HG03378 (cell line): ENCODE measurements at regions not wholly inside any gene's neighbourhood (a gene's known extent, or its start where the extent isn't known, plus 50 kb on each side); places are given as distances from the start of the nearest gene placed in this dataset.
"Not testable (repeated sequence)": the region's sequence is repeated elsewhere in the genome, so short reads cannot be mapped to it uniquely, and the experiment has no call there.

Source experiments
- ATAC-seq: cut with Tn5 transposase; IDR thresholded peaks from one replicate; pipeline ENCODE4 v1.9.1; 2021; ENCODE audit warnings: mild to moderate bottlenecking, moderate library complexity; ENCODE audit not compliant: unreplicated experiment

GRCh38 chr7:153912211-153912610 lies 140.0 kb upstream of the DPP6 start:
- no peak for ATAC-seq

DNA sequence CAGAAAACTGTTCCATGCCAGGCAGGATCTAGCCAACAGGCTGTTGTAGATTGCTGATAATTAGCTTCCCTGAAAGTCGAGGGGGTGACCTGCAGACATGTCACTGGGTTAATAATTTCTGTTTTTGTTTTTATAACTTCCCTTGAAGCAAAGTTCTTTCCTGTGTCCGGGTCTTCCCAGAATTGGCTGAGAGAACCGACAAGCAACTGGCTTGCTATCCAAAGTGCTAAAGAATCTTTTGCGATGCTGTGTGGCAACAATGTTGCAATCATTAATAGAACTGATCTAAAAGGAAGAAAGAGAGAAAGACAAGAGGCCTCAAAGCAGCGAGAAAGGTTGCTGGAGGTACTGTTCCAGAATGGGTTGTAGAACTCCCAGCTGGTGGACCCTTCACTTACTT lies 132.1 kb upstream of the DPP6 start:
- no peak for ATAC-seq

DNA sequence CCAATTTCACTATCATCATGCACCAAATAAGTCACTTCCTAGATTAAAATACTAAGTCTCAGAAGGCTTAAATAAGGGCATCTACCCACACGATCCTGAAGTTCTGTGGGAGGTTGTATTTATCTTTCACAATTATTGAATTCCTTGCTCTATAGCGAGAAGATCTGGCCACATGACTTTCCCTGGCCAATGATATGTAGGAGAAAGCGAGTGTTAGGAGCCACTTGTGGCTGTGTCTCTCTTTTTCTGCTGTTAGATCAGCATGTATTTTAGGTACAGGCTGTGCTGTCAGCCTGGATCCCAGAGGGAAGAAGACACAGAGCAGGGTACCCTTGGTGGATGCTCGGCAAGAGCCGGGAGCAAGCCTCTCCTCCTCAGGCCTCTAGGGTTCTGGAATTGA lies 131.3 kb upstream of the DPP6 start:
- no peak for ATAC-seq

DNA sequence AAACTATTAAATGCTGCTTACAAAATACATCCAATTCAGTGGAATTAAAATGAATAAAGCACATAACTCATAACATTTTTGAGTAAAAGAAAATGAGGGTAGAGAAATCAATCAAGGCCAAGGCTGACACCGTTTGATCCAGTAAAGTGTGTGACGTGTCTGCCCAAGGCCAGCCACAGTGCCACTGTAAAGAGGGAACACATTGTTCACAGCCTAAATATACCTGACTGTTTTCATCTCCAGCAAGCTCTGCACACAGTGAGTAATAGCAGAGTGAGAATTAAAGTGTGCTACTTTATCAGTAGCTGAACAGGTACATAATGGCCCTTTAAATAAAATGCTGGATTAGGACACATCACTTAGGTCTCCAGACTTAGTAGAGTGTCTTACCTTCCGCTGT lies 130.8 kb upstream of the DPP6 start:
- no peak for ATAC-seq

- ATAC-seq = no peak
These were observed 121.5 kb upstream of the DPP6 start for GRCh38 chr7:153930696-153931095.

DNA sequence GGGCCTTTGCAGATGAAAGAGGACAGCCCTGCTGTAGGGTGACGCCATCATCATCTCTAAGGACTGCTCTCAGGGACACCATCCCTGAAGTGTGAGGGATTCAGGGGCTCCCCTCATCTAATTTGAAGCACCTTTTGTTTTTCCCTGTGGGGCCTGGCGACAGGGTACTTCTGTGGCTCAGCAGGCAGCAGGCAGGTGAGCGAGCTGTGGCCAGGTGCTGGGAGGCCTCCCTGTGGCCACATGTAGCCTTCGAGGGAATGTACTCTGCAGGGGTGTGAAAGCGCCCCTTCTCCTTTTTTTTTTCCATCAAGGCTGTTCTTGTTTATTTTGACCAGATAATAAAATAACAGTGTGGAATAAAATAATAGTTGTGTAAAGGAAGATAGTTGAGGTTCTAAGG lies 118.2 kb upstream of the DPP6 start:
- ATAC-seq = no peak

DNA sequence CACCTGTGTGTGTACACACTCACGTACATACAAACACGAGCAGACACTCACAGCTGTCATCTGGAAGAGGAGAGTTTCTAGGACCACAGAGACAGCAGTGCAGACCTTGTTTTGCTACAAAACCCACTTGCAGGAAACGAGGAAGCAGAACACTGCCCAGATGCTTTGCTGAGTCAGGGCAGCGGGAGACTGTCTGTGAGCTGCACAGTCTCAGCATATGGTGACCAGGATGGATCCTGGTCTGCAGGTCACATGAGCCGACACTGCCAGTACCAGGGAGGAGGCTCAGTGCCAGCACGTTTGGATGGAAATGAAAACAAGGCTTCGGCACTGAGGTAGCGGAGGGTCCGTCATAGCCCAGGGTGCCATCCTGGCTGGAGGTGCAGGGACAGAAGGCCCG lies 117.6 kb upstream of the DPP6 start:
- no peak for ATAC-seq

DNA sequence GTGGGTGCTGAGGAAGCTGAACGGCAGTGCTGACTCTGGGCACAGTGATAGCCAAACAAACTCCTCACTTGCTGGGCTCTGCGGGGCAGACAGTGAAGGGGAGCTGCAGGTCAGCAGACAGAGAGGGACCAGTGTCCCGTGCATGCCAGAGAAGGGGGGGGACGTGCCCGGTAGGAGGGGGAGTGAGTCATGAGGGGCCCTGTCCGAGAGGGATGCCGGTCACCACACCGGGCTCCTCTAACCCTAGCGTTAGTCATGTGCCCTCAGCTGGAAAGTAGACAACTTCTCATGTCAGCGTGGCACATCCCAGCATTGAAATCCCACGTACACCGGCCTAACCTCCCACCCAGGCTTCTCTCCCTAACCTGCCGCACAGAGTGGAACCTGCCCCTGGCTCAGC lies 117.1 kb upstream of the DPP6 start:
- ATAC-seq = no peak

DNA sequence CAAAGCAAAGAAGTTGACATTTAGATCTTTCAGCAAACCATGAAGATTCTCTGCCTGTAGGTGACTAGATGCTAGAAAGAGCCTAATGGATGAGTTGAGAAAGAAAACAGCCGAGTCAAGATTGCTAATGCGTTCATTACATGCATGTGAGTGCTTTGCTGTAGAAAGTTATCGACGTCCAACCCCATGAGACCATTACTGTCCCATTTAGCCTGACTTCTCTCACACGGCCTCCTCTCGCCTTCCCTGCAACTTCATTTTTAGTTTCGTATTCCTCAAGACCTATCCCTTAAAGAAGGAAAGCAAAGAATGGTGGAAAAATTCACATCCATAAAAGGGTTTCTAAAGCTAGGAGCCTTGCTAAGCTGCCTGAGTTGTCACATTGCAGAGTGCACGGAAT lies 113.7 kb upstream of the DPP6 start:
- no peak for ATAC-seq

DNA sequence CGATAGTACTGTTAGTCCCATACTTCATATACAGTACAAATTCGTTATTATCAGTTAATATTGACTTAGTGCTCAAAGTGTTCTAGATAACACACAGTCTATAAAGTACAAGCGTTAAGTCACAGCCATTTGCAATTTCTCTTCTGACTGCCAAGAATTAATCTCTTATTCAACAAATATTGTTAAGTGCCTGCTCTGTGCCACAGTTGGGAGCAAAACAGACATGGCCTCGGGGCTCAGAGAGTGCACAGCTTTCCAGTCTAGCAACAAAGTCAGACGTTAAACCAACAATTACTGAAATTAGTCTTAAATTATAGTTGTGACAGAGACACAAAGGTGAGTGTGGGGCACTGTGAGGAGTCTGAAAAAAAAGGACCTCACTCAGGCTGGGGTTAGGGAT lies 113.0 kb upstream of the DPP6 start:
- no peak for ATAC-seq

GRCh38 chr7:153939654-153940053 lies 112.5 kb upstream of the DPP6 start:
- no peak for ATAC-seq

- no peak for ATAC-seq
These were observed 111.1 kb upstream of the DPP6 start for GRCh38 chr7:153941061-153941460.

- ATAC-seq = no peak
These were observed 110.2 kb upstream of the DPP6 start for GRCh38 chr7:153942036-153942435.

GRCh38 chr7:153943457-153943856 lies 108.7 kb upstream of the DPP6 start:
- no peak for ATAC-seq

- no peak for ATAC-seq
These were observed 108.3 kb upstream of the DPP6 start for GRCh38 chr7:153943861-153944260.

DNA sequence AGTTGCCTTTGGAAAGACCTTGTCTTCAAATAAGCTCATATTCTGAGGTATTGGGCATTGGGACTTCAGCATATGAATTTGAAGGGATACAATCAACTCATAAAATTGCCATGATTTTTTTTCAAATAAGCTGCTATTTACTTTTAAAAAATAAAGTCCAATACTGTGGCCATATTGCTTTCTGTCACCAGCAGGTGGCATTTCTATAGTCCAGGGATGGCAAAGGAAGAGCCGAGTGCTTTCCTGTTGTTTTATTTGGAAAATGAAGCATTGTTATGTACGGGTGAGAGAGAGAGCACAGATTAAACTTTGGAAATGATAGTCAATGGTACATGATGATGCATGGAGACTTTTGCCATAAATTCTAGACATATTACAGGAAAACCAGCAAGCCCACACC lies 104.1 kb upstream of the DPP6 start:
- no peak for ATAC-seq

DNA sequence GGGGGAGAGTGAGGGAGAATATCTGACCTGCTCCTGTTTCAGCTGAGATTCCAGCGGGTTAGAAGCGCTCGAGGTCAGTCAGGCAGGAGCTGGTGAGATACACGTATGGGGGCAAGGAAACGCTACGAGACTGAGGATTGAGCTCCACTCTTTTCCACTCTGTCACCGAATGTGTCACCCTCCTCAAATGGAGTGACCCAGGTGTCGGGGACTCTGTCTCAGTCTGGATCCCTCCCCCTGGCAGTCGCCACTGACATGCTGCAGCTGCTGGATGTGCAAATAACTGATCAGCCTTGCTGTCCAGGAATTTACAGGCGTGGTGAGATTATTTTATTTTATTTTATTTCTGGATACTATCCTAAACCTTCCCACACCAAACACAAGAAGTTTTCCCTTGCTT lies 100.9 kb upstream of the DPP6 start:
- no peak for ATAC-seq

- no peak for ATAC-seq
These were observed 97.7 kb upstream of the DPP6 start for GRCh38 chr7:153954477-153954876.

DNA sequence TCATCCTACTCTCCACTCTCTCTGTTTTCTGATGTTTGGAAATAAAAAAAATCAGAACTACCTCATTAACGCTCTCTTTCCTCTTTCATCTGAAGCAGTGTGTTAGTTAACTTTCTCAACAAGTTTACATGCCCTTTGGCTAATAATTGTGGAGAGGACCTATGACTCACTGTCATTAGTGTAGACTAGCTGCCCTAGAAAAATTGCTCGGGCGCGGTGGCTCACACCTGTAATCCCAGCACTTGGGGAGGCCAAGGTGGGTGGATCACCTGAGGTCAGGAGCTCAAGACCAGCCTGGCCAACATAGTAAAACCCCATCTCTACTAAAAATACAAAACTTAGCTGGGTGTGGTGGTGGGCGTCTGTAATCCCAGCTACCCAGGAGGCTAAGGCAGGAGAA lies 94.5 kb upstream of the DPP6 start:
- ATAC-seq = not testable (repeated sequence)

- ATAC-seq = not testable (repeated sequence)
These were observed 93.8 kb upstream of the DPP6 start for GRCh38 chr7:153958381-153958780.

DNA sequence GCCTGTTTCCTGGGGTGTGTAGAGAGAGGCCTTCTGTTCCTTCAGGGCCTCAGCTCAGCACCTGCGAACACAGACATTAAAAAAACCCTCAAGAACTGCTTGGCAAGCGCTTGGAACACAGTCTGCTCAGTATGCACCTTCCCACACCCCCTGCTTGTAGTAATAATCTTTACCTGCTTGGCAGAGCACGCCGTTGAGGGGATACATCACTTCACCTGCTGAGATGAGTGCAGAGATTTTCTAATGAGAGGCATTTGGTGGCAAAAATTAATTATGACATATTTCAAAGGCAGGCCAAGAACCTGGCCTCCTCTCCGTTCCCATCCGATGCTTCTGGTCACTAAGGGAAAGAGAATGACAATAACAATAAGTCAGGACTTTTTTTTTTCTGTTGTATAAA lies 93.4 kb upstream of the DPP6 start:
- not testable (repeated sequence) for ATAC-seq

DNA sequence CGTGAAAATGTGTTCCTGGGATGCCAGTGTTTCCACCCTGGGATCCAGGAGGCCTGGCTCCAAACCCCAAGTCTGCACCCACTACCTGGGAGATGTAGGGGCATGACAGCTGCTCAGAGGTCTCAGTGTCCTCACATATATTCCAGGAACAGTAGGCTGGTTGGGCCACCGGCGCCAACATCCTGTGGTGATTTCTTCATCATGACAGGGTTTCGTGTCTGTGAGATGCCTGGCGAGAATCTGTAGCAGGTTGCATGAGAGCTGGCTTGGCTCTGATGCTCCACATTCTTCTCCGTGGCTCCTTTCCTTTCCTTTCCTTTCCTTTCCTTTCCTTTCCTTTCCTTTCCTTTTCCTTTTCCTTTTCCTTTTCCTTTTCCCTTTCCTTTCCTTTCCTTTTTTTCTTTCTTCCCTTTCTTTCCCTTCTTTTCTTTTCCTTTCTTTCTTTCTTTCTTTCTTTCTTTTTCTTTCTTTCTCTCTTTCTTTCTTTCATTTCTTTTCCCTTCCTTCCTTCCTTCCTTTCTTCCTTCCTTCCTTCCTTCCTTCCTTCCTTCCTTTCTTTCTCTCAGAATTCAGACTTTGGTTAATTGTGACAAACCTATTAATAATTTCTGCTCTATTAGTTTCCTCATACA lies 87.6 kb upstream of the DPP6 start:
- ATAC-seq = not testable (repeated sequence)

DNA sequence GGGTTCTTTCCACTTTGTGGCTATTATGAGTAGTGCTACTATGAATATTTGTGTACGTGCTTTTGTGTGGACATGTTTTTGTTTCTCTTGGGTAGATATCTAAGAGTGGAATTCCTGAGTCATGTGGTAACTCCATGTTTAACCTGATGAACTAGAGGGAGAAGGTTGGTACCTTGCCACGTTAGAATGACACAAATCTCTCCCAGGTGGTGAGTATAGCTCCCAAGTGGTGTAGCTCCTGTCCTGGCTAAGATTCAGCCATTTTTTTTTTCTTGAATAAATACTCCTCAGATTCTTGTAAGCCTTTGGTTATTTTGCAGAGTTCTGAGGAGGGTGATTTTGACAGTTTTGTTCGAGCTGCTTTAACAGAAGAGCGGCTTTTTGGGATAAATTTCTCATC lies 83.2 kb upstream of the DPP6 start:
- not testable (repeated sequence) for ATAC-seq
